ENCODE measurements at regions not wholly inside any gene's neighbourhood (a gene's known extent, or its start where the extent isn't known, plus 50 kb on each side); places are given as distances from the start of the nearest gene placed in this dataset.

DNA sequence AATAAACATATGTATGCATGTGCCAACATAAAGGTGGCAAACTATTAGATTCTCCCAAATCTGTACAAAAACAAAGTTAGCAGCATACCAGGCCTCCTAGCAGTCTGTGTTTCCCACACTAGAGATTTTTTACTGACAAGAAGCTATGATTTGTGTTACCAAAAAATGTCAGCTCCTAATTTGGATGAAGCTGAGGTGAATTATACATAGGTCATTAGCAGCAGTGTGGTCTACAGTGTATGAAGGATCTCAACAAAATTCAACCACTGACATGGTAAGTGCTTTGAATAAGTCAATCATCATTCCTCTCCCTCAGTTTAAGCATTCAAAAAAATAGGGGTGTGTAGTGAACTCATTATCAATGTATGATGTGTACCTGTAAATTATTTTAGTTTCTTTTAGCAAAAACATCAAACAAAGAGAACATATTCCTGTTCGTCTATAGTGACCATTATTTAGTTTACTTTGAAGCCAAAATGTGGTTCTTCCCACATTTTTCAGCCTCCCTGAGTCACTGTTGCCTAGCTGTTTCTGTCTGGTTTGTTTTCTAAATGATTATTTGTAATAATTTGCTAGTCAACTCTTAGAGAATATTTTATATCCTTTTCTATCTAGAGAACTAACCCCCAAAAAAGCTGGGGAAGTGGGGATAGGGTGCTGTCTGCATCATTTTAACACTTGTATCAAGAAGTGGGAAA, 52.1 kb upstream of the RGMB start:
- H3K27ac Mint-ChIP-seq (ENCODE audit: unreplicated experiment): peak overlapping the region; percentile 96
- H3K4me3 Mint-ChIP-seq (ENCODE audit: unreplicated experiment): no peak overlapping the region
- Histone ChIP-seq H3K36me3 (ENCODE audit: insufficient read depth, low read length) (no peaks in the 10 kb centered on the region), H3K27ac (ENCODE audit: low read depth, low read length) (no peak overlapping the region), H3K4me3 (ENCODE audit: insufficient read depth, low read depth, low read length) (no peak overlapping the region), H2AFZ (ENCODE audit: low read depth, low read length) (no peak overlapping the region), H3K79me2 (ENCODE audit: insufficient read depth, low read length) (no peaks in the 10 kb centered on the region), H3K9me3 (ENCODE audit: insufficient read depth, low read depth, low read length) (no peaks in the 10 kb centered on the region), H3K4me1 (ENCODE audit: insufficient read depth, low read length) (no peaks in the 10 kb centered on the region), H3K4me2 (ENCODE audit: low read length) (no peak overlapping the region), H3K27me3 (ENCODE audit: insufficient read depth, low read length) (no peaks in the 10 kb centered on the region), H3K9ac (ENCODE audit: low read length) (no peak overlapping the region), H4K20me1 (ENCODE audit: insufficient read depth, low read length) (no peaks in the 10 kb centered on the region)
- H3K27me3 Mint-ChIP-seq (ENCODE audit: low read depth, unreplicated experiment): no peaks in the 10 kb centered on the region
- H3K9me3 Mint-ChIP-seq (ENCODE audit: unreplicated experiment): peaks cover 2% of the 10 kb centered on the region
- FAIRE-seq: no peak
- no peaks in the 10 kb centered on the region for H3K36me3 Mint-ChIP-seq (ENCODE audit: low read depth, unreplicated experiment)
- H3K4me1 Mint-ChIP-seq (ENCODE audit: low read depth, unreplicated experiment): peaks cover 16% of the 10 kb centered on the region
- TF ChIP-seq CTCF (IDR thresholded peaks at IDR 0.05; ENCODE audit: insufficient read depth, low read depth, low read length) (no peak), EZH2 (IDR thresholded peaks at IDR 0.05; ENCODE audit: insufficient read depth, low read length) (no peak)
- peak; percentile 64 for DNase-seq (ENCODE audit: low read depth)

DNA sequence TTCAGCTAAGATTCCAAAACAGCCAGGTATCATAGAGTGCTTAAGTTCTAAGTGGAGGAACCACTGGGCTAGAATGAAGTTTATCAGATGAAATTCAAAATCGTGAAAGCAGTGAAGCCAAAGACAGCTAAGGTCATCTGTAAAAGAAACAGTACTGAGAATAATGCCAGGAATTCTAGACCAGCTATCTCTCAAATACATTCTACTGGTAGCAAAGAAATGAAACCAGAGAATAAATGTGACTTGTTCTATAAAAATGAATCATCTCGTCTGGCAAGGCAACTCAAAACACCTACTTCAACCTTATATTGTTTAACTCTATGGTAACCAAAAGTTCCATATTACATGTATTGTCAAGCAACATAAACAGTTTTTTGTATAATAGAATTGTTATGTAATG, 51.3 kb upstream of the RGMB start:
- DNase-seq (ENCODE audit: low read depth) (peak; percentile 58), FAIRE-seq (peak; percentile 29)
- peaks cover 16% of the 10 kb centered on the region for H3K4me1 Mint-ChIP-seq (ENCODE audit: low read depth, unreplicated experiment)
- Histone ChIP-seq H4K20me1 (ENCODE audit: insufficient read depth, low read length) (no peaks in the 10 kb centered on the region), H3K27me3 (ENCODE audit: insufficient read depth, low read length) (no peaks in the 10 kb centered on the region), H3K79me2 (ENCODE audit: insufficient read depth, low read length) (no peaks in the 10 kb centered on the region), H3K4me2 (ENCODE audit: low read length) (no peak overlapping the region), H3K36me3 (ENCODE audit: insufficient read depth, low read length) (no peaks in the 10 kb centered on the region), H2AFZ (ENCODE audit: low read depth, low read length) (no peak overlapping the region), H3K4me3 (ENCODE audit: insufficient read depth, low read depth, low read length) (no peak overlapping the region), H3K27ac (ENCODE audit: low read depth, low read length) (no peak overlapping the region), H3K4me1 (ENCODE audit: insufficient read depth, low read length) (no peaks in the 10 kb centered on the region), H3K9me3 (ENCODE audit: insufficient read depth, low read depth, low read length) (no peaks in the 10 kb centered on the region), H3K9ac (ENCODE audit: low read length) (no peak overlapping the region)
- H3K27ac Mint-ChIP-seq (ENCODE audit: unreplicated experiment): peak overlapping the region; percentile 96
- peaks cover 2% of the 10 kb centered on the region for H3K9me3 Mint-ChIP-seq (ENCODE audit: unreplicated experiment)
- H3K36me3 Mint-ChIP-seq (ENCODE audit: low read depth, unreplicated experiment): no peaks in the 10 kb centered on the region
- no peaks in the 10 kb centered on the region for H3K27me3 Mint-ChIP-seq (ENCODE audit: low read depth, unreplicated experiment)
- no peak for TF ChIP-seq EZH2 (IDR thresholded peaks at IDR 0.05; ENCODE audit: insufficient read depth, low read length)
- H3K4me3 Mint-ChIP-seq (ENCODE audit: unreplicated experiment): no peak overlapping the region

DNA sequence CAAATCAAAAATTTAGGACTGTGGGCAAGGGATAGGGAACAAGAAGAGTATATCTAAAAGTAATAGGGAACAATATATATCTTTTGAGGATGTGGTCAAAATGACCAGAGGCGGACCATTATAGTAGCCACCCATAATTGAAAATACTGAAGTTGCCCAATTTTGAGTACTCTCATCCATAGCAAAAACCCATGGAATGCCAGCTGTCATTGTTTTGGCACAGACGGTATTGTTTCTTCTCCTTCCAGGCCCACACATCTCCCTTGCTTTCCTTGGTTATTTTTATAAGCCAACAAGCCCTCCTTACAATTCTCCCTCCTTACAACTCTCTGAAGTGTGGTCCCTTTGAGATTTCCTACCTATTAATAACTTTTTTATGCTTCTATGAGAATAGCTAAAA, 50.4 kb upstream of the RGMB start:
- Histone ChIP-seq H2AFZ (ENCODE audit: low read depth, low read length) (no peak overlapping the region), H3K79me2 (ENCODE audit: insufficient read depth, low read length) (no peaks in the 10 kb centered on the region), H3K9ac (ENCODE audit: low read length) (no peak overlapping the region), H3K27me3 (ENCODE audit: insufficient read depth, low read length) (no peaks in the 10 kb centered on the region), H4K20me1 (ENCODE audit: insufficient read depth, low read length) (no peaks in the 10 kb centered on the region), H3K27ac (ENCODE audit: low read depth, low read length) (no peak overlapping the region), H3K4me3 (ENCODE audit: insufficient read depth, low read depth, low read length) (no peak overlapping the region), H3K36me3 (ENCODE audit: insufficient read depth, low read length) (no peaks in the 10 kb centered on the region), H3K9me3 (ENCODE audit: insufficient read depth, low read depth, low read length) (no peaks in the 10 kb centered on the region), H3K4me1 (ENCODE audit: insufficient read depth, low read length) (no peaks in the 10 kb centered on the region), H3K4me2 (ENCODE audit: low read length) (no peak overlapping the region)
- Mint-ChIP-seq H3K4me3 (ENCODE audit: unreplicated experiment) (no peak overlapping the region), H3K36me3 (ENCODE audit: low read depth, unreplicated experiment) (no peaks in the 10 kb centered on the region), H3K27ac (ENCODE audit: unreplicated experiment) (no peak overlapping the region), H3K4me1 (ENCODE audit: low read depth, unreplicated experiment) (peaks cover 16% of the 10 kb centered on the region), H3K9me3 (ENCODE audit: unreplicated experiment) (peaks cover 2% of the 10 kb centered on the region), H3K27me3 (ENCODE audit: low read depth, unreplicated experiment) (no peaks in the 10 kb centered on the region)
- no peak for DNase-seq (ENCODE audit: low read depth)
- no peak for FAIRE-seq
- TF ChIP-seq EZH2 (IDR thresholded peaks at IDR 0.05; ENCODE audit: insufficient read depth, low read length) (no peak), CTCF (IDR thresholded peaks at IDR 0.05; ENCODE audit: insufficient read depth, low read depth, low read length) (no peak)
